GM10248 (cell line): ENCODE measurements at regions not wholly inside any gene's neighbourhood (a gene's known extent, or its start where the extent isn't known, plus 50 kb on each side); places are given as distances from the start of the nearest gene placed in this dataset.

Source experiments
- CTCF ChIA-PET: fragments of 300-600 bp; sonication (Branson Sonifier 250); formaldehyde crosslinking; extraction: SDS; loops from one replicate; lab custom pipeline; 2021; ENCODE audit warnings: antibody characterized with exemption; lab: Yijun Ruan, JAX
- POLR2A ChIA-PET: fragments of 350-650 bp; sonication (Branson Sonifier 250); formaldehyde crosslinking; extraction: SDS; loops from one replicate; lab custom pipeline; 2020; ENCODE audit warnings: antibody characterized with exemption; lab: Yijun Ruan, JAX
- DNase-seq: peaks from one replicate; pipeline ENCODE4 v3.0.0; 2012; ENCODE audit errors: extremely low spot score
- CTCF ChIP-seq: IDR thresholded peaks from 2 replicates; pipeline ENCODE4 v1.5.1; 2012; ENCODE audit warnings: mild to moderate bottlenecking, low read depth; ENCODE audit errors: extremely low read depth, missing control alignments, control extremely low read depth

- CTCF ChIA-PET, result no interaction called here
- DNase-seq, result no peak
- POLR2A ChIA-PET, result no interaction called here
- no peak for TF ChIP-seq CTCF
Observed at GRCh38 chr14:44383636-44384035, 123.4 kb downstream of the FSCB start.

- POLR2A ChIA-PET, result no interaction called here
- no peak for TF ChIP-seq CTCF
- no peak for DNase-seq
- CTCF ChIA-PET, result no interaction called here
Observed at GRCh38 chr14:44379292-44379977, 127.6 kb downstream of the FSCB start.

- TF ChIP-seq CTCF, result no peak
- ChIA-PET POLR2A (no interaction called here), CTCF (no interaction called here)
- DNase-seq, result no peak
Observed at GRCh38 chr14:44374906-44375305, 132.2 kb downstream of the FSCB start.

- ChIA-PET CTCF (no interaction called here), POLR2A (no interaction called here)
- DNase-seq, result no peak
- no peak for TF ChIP-seq CTCF
Observed at GRCh38 chr14:44372807-44373489, 134.1 kb downstream of the FSCB start.

- POLR2A ChIA-PET, result no interaction called here
- no peak for TF ChIP-seq CTCF
- CTCF ChIA-PET, result no interaction called here
- DNase-seq, result no peak
Observed at GRCh38 chr14:44372231-44372630, 134.9 kb downstream of the FSCB start.

- ChIA-PET CTCF (no interaction called here), POLR2A (no interaction called here)
Observed at GRCh38 chr14:44370727-44371126, 136.4 kb downstream of the FSCB start.

More at GRCh38 chr14:44370727-44371126, 136.4 kb downstream of the FSCB start:
- DNase-seq, result no peak
- TF ChIP-seq CTCF, result no peak
